Ectodermal cell (in vitro differentiated cells): ENCODE measurements at regions not wholly inside any gene's neighbourhood (a gene's known extent, or its start where the extent isn't known, plus 50 kb on each side); places are given as distances from the start of the nearest gene placed in this dataset.

ENCODE experiments used
- H3K27ac ChIP-seq: 2 replicates; pipeline ENCODE4 v1.7.0; 2013; ENCODE audit warnings: mild to moderate bottlenecking, low read depth, low read length; ENCODE audit not compliant: insufficient read depth, poor library complexity, severe bottlenecking
- H3K27me3 ChIP-seq: 2 replicates; pipeline ENCODE4 v1.7.0; 2013; ENCODE audit warnings: mild to moderate bottlenecking, low read length; ENCODE audit not compliant: insufficient read depth, control insufficient read depth, poor library complexity, severe bottlenecking
- H3K36me3 ChIP-seq: one replicate; pipeline ENCODE4 v1.7.0; 2013; ENCODE audit warnings: low read length; ENCODE audit not compliant: control insufficient read depth, insufficient read depth
- H3K4me1 ChIP-seq: one replicate; pipeline ENCODE4 v1.7.0; 2013; ENCODE audit warnings: low read length; ENCODE audit not compliant: control insufficient read depth, insufficient read depth
- H3K4me3 ChIP-seq: 2 replicates; pipeline ENCODE4 v1.7.0; 2013; ENCODE audit warnings: low read depth, low read length, control low read depth; ENCODE audit not compliant: insufficient read depth
- H3K9me3 ChIP-seq: 2 replicates; pipeline ENCODE4 v1.7.0; 2013; ENCODE audit warnings: mild to moderate bottlenecking, low read length, moderate library complexity; ENCODE audit not compliant: control insufficient read depth
- WGBS, 2 experiments: methylation state at CpG; one replicate each; pipeline ENCODE4 v1.1.7; 2013; ENCODE audit warnings: missing lambda C conversion rate in 2 of 2; 5-methylcytosine and 5-hydroxymethylcytosine counted together

GRCh38 chr11:123291201-123291869, 96.3 kb upstream of the CLMP start:
- Histone ChIP-seq H3K4me1 (no peaks in the 10 kb centered on the region), H3K36me3 (no peaks in the 10 kb centered on the region), H3K27me3 (no peaks in the 10 kb centered on the region), H3K9me3 (no peaks in the 10 kb centered on the region), H3K4me3 (no peak overlapping the region), H3K27ac (no peak overlapping the region)
- 92 to 95% methylated on average over 7 of the region's 7 CpGs for WGBS, 2 experiments

GRCh38 chr11:123286761-123287160, 91.7 kb upstream of the CLMP start:
- Histone ChIP-seq H3K27me3 (no peaks in the 10 kb centered on the region), H3K9me3 (no peaks in the 10 kb centered on the region), H3K27ac (no peak overlapping the region), H3K4me1 (no peaks in the 10 kb centered on the region), H3K36me3 (no peaks in the 10 kb centered on the region), H3K4me3 (no peak overlapping the region)
- 91 to 94% methylated on average over 2 of the region's 3 CpGs for WGBS, 2 experiments

GRCh38 chr11:123286255-123286654, 91.2 kb upstream of the CLMP start:
- Histone ChIP-seq H3K27me3 (no peaks in the 10 kb centered on the region), H3K4me3 (no peak overlapping the region), H3K27ac (no peak overlapping the region), H3K9me3 (no peaks in the 10 kb centered on the region), H3K36me3 (no peaks in the 10 kb centered on the region), H3K4me1 (no peaks in the 10 kb centered on the region)
- 93 to 95% methylated on average over 5 of the region's 5 CpGs for WGBS, 2 experiments

GRCh38 chr11:123284454-123284853, 89.4 kb upstream of the CLMP start:
- Histone ChIP-seq H3K36me3 (no peaks in the 10 kb centered on the region), H3K4me1 (no peaks in the 10 kb centered on the region), H3K9me3 (no peaks in the 10 kb centered on the region), H3K27ac (peak overlapping the region; percentile 8), H3K4me3 (no peak overlapping the region), H3K27me3 (no peaks in the 10 kb centered on the region)
- WGBS, 2 experiments, result 88 to 93% methylated on average over 2 of the region's 2 CpGs

- 94 to 97% methylated on average over 5 to 6 of the region's 6 CpGs for WGBS, 2 experiments
- H3K27ac ChIP-seq, result no peak overlapping the region
- H3K9me3 ChIP-seq, result no peaks in the 10 kb centered on the region
- no peak overlapping the region for H3K4me3 ChIP-seq
- no peaks in the 10 kb centered on the region for H3K36me3 ChIP-seq
- no peaks in the 10 kb centered on the region for H3K4me1 ChIP-seq
- no peaks in the 10 kb centered on the region for H3K27me3 ChIP-seq
Measured at GRCh38 chr11:123282597-123282996, 87.5 kb upstream of the CLMP start.

GRCh38 chr11:123273616-123274015, 78.6 kb upstream of the CLMP start:
- no peak overlapping the region for H3K27ac ChIP-seq
- no peaks in the 10 kb centered on the region for H3K9me3 ChIP-seq
- H3K4me3 ChIP-seq, result no peak overlapping the region
- no peaks in the 10 kb centered on the region for H3K27me3 ChIP-seq
- WGBS, 2 experiments, result 86 to 89% methylated on average over 1 to 2 of the region's 2 CpGs
- H3K36me3 ChIP-seq, result no peaks in the 10 kb centered on the region
- no peaks in the 10 kb centered on the region for H3K4me1 ChIP-seq

- H3K27me3 ChIP-seq, result no peaks in the 10 kb centered on the region
- H3K4me3 ChIP-seq, result no peak overlapping the region
- H3K36me3 ChIP-seq, result no peaks in the 10 kb centered on the region
- H3K27ac ChIP-seq, result no peak overlapping the region
- no peaks in the 10 kb centered on the region for H3K9me3 ChIP-seq
- WGBS, 2 experiments, result 88 to 90% methylated on average over 2 of the region's 2 CpGs
- H3K4me1 ChIP-seq, result peaks cover 3% of the 10 kb centered on the region
Measured at GRCh38 chr11:123272565-123272964, 77.5 kb upstream of the CLMP start.

- Histone ChIP-seq H3K36me3 (no peaks in the 10 kb centered on the region), H3K27ac (no peak overlapping the region), H3K4me1 (peaks cover 3% of the 10 kb centered on the region), H3K9me3 (no peaks in the 10 kb centered on the region), H3K4me3 (no peak overlapping the region), H3K27me3 (no peaks in the 10 kb centered on the region)
- WGBS, 2 experiments, result 84 to 85% methylated on average over 6 of the region's 6 CpGs
Measured at GRCh38 chr11:123268156-123268555, 73.1 kb upstream of the CLMP start.

- Histone ChIP-seq H3K36me3 (no peaks in the 10 kb centered on the region), H3K4me3 (no peak overlapping the region), H3K4me1 (peaks cover 3% of the 10 kb centered on the region), H3K27me3 (no peaks in the 10 kb centered on the region), H3K27ac (no peak overlapping the region), H3K9me3 (no peaks in the 10 kb centered on the region)
- 85 to 93% methylated on average over 2 to 3 of the region's 3 CpGs for WGBS, 2 experiments
Measured at GRCh38 chr11:123265951-123266350, 70.9 kb upstream of the CLMP start.

GRCh38 chr11:123264431-123264780, 69.4 kb upstream of the CLMP start:
- no peaks in the 10 kb centered on the region for H3K9me3 ChIP-seq
- no peaks in the 10 kb centered on the region for H3K36me3 ChIP-seq
- H3K27ac ChIP-seq, result no peak overlapping the region
- 84% methylated on average over 3 of the region's 3 CpGs for WGBS, 2 experiments
- no peak overlapping the region for H3K4me3 ChIP-seq
- peaks cover 3% of the 10 kb centered on the region for H3K4me1 ChIP-seq
- H3K27me3 ChIP-seq, result no peaks in the 10 kb centered on the region
